ENCODE measurements at regions not wholly inside any gene's neighbourhood (a gene's known extent, or its start where the extent isn't known, plus 50 kb on each side); places are given as distances from the start of the nearest gene placed in this dataset.

DNA sequence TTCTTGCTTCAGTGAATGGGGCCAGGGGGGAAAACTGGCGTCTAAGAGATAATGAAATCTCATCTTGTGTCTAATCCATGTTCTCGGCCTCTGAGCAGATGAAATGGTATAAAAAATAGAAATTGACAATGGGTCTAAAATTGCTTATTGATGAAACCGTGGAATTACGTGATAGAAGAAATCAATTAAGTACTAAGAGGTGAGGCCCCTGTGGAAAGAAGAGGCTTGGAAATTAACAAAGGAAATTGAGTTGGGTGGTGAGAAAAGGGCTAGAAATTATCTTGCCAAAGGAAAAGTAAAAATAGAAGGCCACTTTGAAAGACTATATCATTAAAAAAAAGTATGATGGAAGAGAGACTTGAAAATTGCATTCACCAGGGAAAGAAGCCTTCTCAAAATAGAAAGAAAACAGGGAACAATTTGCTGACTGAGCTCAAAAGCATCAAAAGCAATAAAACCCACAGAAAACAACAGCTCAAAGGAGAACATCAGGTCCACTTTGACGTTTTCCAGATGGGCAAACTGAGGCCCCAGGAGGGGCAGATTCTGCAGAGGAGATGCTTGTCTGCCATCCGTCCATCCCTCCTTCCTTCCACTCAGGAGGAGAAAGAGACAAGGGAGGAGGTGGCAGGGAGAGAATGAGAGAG lies 226.1 kb upstream of the RTL1 start:
- Histone ChIP-seq H3K27me3 (peaks cover 0 to 60% (median 0%) of the 10 kb centered on the region in 4 donors), H3K36me3 (no peaks in the 10 kb centered on the region), H3K9me3 (no peaks in the 10 kb centered on the region), H3K4me3 (no peak overlapping the region), H3K27ac (replicated peaks in 1 of 4) (no peak overlapping the region), H3K4me1 (no peaks in the 10 kb centered on the region)
- 61% methylated on average over 6 of the region's 6 CpGs for WGBS
- DNase-seq (ENCODE audit: extremely low spot score), result no peak
- intact Hi-C loops (cut with DNase I), result no loop called here
- TF ChIP-seq EP300 (IDR thresholded peaks at IDR 0.05), result no peak
- no peak for TF ChIP-seq CTCF (IDR thresholded peaks at IDR 0.05)
- no peak for TF ChIP-seq POLR2A (IDR thresholded peaks at IDR 0.05; ENCODE audit: low read depth)
- no peak for TF ChIP-seq POLR2AphosphoS5 (IDR thresholded peaks at IDR 0.05)

- DNase-seq (ENCODE audit: extremely low spot score), result peak; percentile 55
- no peaks in the 10 kb centered on the region for H3K4me1 ChIP-seq
- no peak overlapping the region for H3K27ac ChIP-seq (replicated peaks in 1 of 4)
- no peak for TF ChIP-seq POLR2A (IDR thresholded peaks at IDR 0.05; ENCODE audit: low read depth)
- TF ChIP-seq POLR2AphosphoS5 (IDR thresholded peaks at IDR 0.05), result no peak
- no peak for TF ChIP-seq CTCF (IDR thresholded peaks at IDR 0.05)
- no peak for TF ChIP-seq EP300 (IDR thresholded peaks at IDR 0.05)
- no peak overlapping the region for H3K4me3 ChIP-seq
- peaks cover 0 to 59% (median 0%) of the 10 kb centered on the region in 4 donors for H3K27me3 ChIP-seq
- H3K9me3 ChIP-seq, result no peaks in the 10 kb centered on the region
- intact Hi-C loops (cut with DNase I), result no loop called here
- no peaks in the 10 kb centered on the region for H3K36me3 ChIP-seq
- WGBS, result 85% methylated on average over 3 of the region's 6 CpGs
These were observed 227.3 kb upstream of the RTL1 start for GRCh38 chr14:101130861-101131260.

- WGBS, result 60% methylated on average over 1 of the region's 7 CpGs
- no peak overlapping the region for H3K4me3 ChIP-seq
- TF ChIP-seq POLR2A (IDR thresholded peaks at IDR 0.05; ENCODE audit: low read depth) (no peak), POLR2AphosphoS5 (IDR thresholded peaks at IDR 0.05) (no peak)
- intact Hi-C loops (cut with DNase I), result no loop called here
- peaks cover 0 to 53% (median 0%) of the 10 kb centered on the region in 4 donors for H3K27me3 ChIP-seq
- H3K9me3 ChIP-seq, result no peaks in the 10 kb centered on the region
- no peaks in the 10 kb centered on the region for H3K4me1 ChIP-seq
- DNase-seq (ENCODE audit: extremely low spot score), result peak; percentile 88
- H3K27ac ChIP-seq (replicated peaks in 1 of 4), result no peak overlapping the region
- no peaks in the 10 kb centered on the region for H3K36me3 ChIP-seq
These were observed 228.0 kb upstream of the RTL1 start for GRCh38 chr14:101131451-101131916.

DNA sequence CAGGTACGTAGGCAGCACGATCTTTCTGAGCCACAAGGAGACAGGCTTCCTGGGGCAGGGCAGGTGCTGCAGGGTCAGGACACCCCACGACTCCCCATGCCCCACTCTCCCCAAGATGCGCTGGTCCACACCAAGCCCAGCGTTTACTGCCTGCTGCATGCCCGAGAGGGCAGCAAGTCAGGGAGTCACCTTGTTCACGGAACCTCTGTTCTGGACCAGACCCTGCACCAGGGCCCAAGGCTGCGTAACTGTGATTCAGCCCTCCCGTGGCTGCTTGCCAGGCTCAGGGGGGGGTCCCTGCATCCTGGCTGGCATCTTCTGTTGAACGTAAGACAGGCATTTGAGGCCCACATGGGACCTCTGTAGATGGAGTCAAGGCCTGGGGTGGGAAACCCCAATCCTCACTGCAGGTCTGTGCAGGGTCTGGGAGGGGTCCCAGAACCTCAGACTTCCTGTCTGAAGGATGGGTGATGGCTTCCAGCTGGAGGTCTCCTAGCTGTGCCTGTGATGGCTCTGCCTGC lies 228.6 kb upstream of the RTL1 start:
- no peaks in the 10 kb centered on the region for H3K36me3 ChIP-seq
- no peak overlapping the region for H3K27ac ChIP-seq (replicated peaks in 1 of 4)
- peak; percentile 72 for DNase-seq (ENCODE audit: extremely low spot score)
- no peaks in the 10 kb centered on the region for H3K4me1 ChIP-seq
- intact Hi-C loops (cut with DNase I), result no loop called here
- no CpG with 5 or more reads among the region's 10 CpGs for WGBS
- no peak for TF ChIP-seq POLR2A (IDR thresholded peaks at IDR 0.05; ENCODE audit: low read depth)
- TF ChIP-seq POLR2AphosphoS5 (IDR thresholded peaks at IDR 0.05), result no peak
- TF ChIP-seq EP300 (IDR thresholded peaks at IDR 0.05), result no peak
- no peak for TF ChIP-seq CTCF (IDR thresholded peaks at IDR 0.05)
- no peak overlapping the region for H3K4me3 ChIP-seq
- H3K9me3 ChIP-seq, result no peaks in the 10 kb centered on the region
- H3K27me3 ChIP-seq, result peaks cover 0 to 47% (median 0%) of the 10 kb centered on the region in 4 donors

DNA sequence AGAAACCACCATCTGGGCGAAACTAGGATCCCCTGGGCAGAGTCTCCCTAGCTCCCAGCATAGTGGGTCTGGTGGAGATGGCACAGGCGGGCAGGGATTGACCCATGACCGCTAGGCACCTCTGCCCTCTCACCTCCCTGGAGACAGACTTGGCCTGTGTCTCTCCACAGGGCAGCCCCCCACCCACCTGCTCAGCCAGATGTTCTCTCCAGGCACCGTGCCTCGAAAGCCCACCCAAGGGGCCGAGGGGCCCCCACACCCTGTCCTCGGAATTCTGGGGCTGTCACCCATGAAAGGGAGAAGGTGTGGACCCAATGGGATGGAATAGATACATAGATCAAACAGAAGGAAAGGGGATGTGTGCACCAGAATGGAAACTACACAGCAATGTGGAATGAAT lies 229.1 kb upstream of the RTL1 start:
- no peak overlapping the region for H3K27ac ChIP-seq (replicated peaks in 1 of 4)
- 69% methylated on average over 2 of the region's 7 CpGs for WGBS
- peak; percentile 80 for DNase-seq (ENCODE audit: extremely low spot score)

More for the DNA sequence above, 229.1 kb upstream of the RTL1 start:
- no peak overlapping the region for H3K4me3 ChIP-seq
- H3K36me3 ChIP-seq, result no peaks in the 10 kb centered on the region
- TF ChIP-seq CTCF (IDR thresholded peaks at IDR 0.05), result no peak
- no peak for TF ChIP-seq POLR2AphosphoS5 (IDR thresholded peaks at IDR 0.05)
- TF ChIP-seq EP300 (IDR thresholded peaks at IDR 0.05), result no peak
- TF ChIP-seq POLR2A (IDR thresholded peaks at IDR 0.05; ENCODE audit: low read depth), result no peak
- intact Hi-C loops (cut with DNase I), result no loop called here
- H3K9me3 ChIP-seq, result no peaks in the 10 kb centered on the region
- H3K27me3 ChIP-seq, result peaks cover 0 to 47% (median 0%) of the 10 kb centered on the region in 4 donors
- H3K4me1 ChIP-seq, result no peaks in the 10 kb centered on the region
